ENCODE measurements at regions not wholly inside any gene's neighbourhood (a gene's known extent, or its start where the extent isn't known, plus 50 kb on each side); places are given as distances from the start of the nearest gene placed in this dataset.

- peaks cover 2% of the 10 kb centered on the region for H3K9me3 Mint-ChIP-seq
- H3K36me3 Mint-ChIP-seq (ENCODE audit: low read depth), result no peaks in the 10 kb centered on the region
- peaks cover 13% of the 10 kb centered on the region for H3K4me1 Mint-ChIP-seq
- no peak overlapping the region for H3K4me3 Mint-ChIP-seq
- no peak for TF ChIP-seq CTCF (conservative IDR thresholded peaks at IDR 0.05)
- peak overlapping the region; percentile 32 for H3K27ac Mint-ChIP-seq (ENCODE audit: unreplicated experiment)
- no peak for DNase-seq (ENCODE audit: low read depth, low spot score)
- H3K27me3 Mint-ChIP-seq (ENCODE audit: low read depth), result no peaks in the 10 kb centered on the region
These were observed 116.7 kb upstream of the NCAM1 start for GRCh38 chr11:112844517-112844916.

- no peak overlapping the region for H3K27ac Mint-ChIP-seq (ENCODE audit: unreplicated experiment)
These were observed 113.7 kb upstream of the NCAM1 start for GRCh38 chr11:112847568-112847967.

GRCh38 chr11:112852143-112852866, 108.9 kb upstream of the NCAM1 start:
- Mint-ChIP-seq H3K27me3 (ENCODE audit: low read depth) (peaks cover 15% of the 10 kb centered on the region), H3K9me3 (no peaks in the 10 kb centered on the region), H3K4me1 (no peaks in the 10 kb centered on the region), H3K36me3 (ENCODE audit: low read depth) (no peaks in the 10 kb centered on the region), H3K27ac (ENCODE audit: unreplicated experiment) (no peak overlapping the region), H3K4me3 (no peak overlapping the region)
- TF ChIP-seq CTCF (conservative IDR thresholded peaks at IDR 0.05), result no peak
- no peak for DNase-seq (ENCODE audit: low read depth, low spot score)

More at GRCh38 chr11:112847568-112847967, 113.7 kb upstream of the NCAM1 start:
- no peak for TF ChIP-seq CTCF (conservative IDR thresholded peaks at IDR 0.05)
- DNase-seq (ENCODE audit: low read depth, low spot score), result no peak
- Mint-ChIP-seq H3K36me3 (ENCODE audit: low read depth) (no peaks in the 10 kb centered on the region), H3K4me3 (no peak overlapping the region), H3K9me3 (peaks cover 2% of the 10 kb centered on the region), H3K27me3 (ENCODE audit: low read depth) (peaks cover under 1% of the 10 kb centered on the region), H3K4me1 (peaks cover 13% of the 10 kb centered on the region)

- H3K27me3 Mint-ChIP-seq (ENCODE audit: low read depth), result peaks cover 33% of the 10 kb centered on the region
- no peaks in the 10 kb centered on the region for H3K4me1 Mint-ChIP-seq
- peaks cover 6% of the 10 kb centered on the region for H3K9me3 Mint-ChIP-seq
- H3K27ac Mint-ChIP-seq (ENCODE audit: unreplicated experiment), result no peak overlapping the region
- peaks cover 6% of the 10 kb centered on the region for H3K36me3 Mint-ChIP-seq (ENCODE audit: low read depth)
- no peak for DNase-seq (ENCODE audit: low read depth, low spot score)
- no peak overlapping the region for H3K4me3 Mint-ChIP-seq
- TF ChIP-seq CTCF (conservative IDR thresholded peaks at IDR 0.05), result no peak
These were observed 105.1 kb upstream of the NCAM1 start for GRCh38 chr11:112856133-112856532.

- no peak for TF ChIP-seq CTCF (conservative IDR thresholded peaks at IDR 0.05)
- H3K4me3 Mint-ChIP-seq, result no peak overlapping the region
- peaks cover 6% of the 10 kb centered on the region for H3K9me3 Mint-ChIP-seq
- peaks cover 33% of the 10 kb centered on the region for H3K27me3 Mint-ChIP-seq (ENCODE audit: low read depth)
- no peak overlapping the region for H3K27ac Mint-ChIP-seq (ENCODE audit: unreplicated experiment)
- no peak for DNase-seq (ENCODE audit: low read depth, low spot score)
- H3K36me3 Mint-ChIP-seq (ENCODE audit: low read depth), result peaks cover 6% of the 10 kb centered on the region
- H3K4me1 Mint-ChIP-seq, result no peaks in the 10 kb centered on the region
These were observed 104.6 kb upstream of the NCAM1 start for GRCh38 chr11:112856591-112856990.

Measured in neural crest cell (in vitro differentiated cells).